HS-5 (cell line): ENCODE measurements at regions not wholly inside any gene's neighbourhood (a gene's known extent, or its start where the extent isn't known, plus 50 kb on each side); places are given as distances from the start of the nearest gene placed in this dataset.
"Not testable (repeated sequence)": the region's sequence is repeated elsewhere in the genome, so short reads cannot be mapped to it uniquely, and the experiment has no call there.

Experiments used
- DNase-seq: peaks from one replicate; pipeline ENCODE4 v3.0.0-alpha.2; 2012; ENCODE audit warnings: low read depth

GRCh38 chr7:112678626-112679025 lies 111.6 kb downstream of the TMEM168 start:
- no peak for DNase-seq

DNA sequence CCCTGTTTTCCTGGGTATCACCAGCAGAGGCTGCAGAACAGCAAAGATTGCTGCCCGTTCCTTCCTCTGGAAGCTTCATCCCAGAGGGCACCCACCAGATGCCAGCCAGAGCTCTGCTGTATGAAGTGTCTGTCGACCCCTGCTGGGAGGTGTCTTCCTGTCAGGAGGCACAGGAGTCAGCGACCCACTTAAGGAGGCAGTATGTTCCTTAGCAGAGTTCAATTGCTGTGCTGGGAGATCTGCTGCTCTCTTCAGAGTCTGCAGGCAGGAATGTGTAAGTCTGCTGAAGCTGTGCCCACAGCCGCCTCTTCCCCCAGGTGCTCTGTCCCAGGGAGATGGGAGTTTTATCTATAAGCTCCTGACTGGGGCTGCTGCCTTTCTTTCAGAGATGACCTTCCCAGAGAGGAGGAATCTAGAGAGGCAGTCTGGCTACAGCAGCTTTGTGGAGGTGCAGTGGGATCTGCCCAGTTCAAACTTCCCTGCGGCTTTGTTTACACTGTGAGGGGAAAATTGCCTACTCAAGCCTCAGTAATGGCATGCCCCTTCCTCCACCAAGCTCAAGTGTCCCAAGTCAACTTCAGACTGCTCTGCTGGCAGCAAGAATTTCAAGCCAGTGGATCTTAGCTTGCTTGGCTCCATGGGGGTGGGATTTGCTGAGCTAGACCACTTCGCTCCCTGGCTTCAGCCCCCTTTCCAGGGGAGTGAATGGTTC lies 100.6 kb downstream of the TMEM168 start:
- DNase-seq, result not testable (repeated sequence)

GRCh38 chr7:112692333-112692732 lies 97.9 kb downstream of the TMEM168 start:
- DNase-seq, result no peak

DNA sequence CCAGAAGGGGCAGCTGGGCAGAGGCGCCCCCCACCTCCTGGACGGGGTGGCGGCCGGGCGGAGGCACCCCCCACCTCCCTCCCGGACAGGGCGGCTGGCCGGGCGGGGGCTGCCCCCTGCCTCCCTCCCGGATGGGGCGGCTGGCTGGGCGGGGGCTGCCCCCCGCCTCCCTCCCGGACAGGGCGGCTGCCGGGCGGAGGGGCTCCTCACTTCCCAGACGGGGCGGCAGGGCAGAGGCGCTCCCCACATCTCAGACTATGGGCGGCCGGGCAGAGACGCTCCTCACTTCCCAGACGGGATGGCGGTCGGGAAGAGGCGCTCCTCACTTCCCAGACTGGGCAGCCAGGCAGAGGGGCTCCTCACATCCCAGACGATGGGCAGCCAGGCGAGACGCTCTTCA lies 93.0 kb downstream of the TMEM168 start:
- DNase-seq, result not testable (repeated sequence)

DNA sequence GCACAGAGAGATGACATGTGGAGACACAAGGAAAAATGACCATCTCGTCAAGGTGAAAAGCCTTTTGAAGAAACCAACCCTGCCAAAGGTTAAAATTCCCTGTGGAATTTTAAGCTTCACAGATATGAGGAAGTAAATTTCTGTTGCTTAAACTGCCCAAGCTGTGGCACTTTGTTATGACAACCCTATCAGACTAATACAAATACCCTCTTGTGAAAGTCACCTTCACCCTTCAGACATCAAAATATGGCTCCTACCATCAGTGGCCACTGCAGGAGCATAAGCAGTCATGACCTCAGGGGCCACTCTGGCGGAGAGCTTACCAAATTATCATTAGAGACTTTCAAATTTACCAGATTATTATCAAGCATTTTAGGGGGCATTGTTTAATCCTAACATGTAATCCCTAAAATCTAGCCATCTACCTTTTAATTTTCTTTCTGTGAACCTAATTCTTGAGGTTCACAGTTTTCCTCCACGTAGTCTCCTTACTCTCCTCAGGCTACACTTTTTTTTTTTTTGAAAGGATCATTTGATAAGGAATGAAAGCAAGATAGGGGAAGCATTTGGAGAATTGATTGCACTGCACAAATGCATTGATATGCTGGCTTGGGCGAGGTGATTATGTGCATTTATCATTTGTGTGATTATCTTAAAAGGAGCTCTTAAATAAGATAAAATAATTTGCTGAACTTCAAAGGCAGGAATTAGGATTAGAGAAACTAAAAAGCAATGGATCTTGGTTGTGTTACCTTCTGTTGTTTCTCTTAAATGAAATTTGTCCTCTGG lies 90.3 kb downstream of the TMEM168 start:
- DNase-seq, result no peak

DNA sequence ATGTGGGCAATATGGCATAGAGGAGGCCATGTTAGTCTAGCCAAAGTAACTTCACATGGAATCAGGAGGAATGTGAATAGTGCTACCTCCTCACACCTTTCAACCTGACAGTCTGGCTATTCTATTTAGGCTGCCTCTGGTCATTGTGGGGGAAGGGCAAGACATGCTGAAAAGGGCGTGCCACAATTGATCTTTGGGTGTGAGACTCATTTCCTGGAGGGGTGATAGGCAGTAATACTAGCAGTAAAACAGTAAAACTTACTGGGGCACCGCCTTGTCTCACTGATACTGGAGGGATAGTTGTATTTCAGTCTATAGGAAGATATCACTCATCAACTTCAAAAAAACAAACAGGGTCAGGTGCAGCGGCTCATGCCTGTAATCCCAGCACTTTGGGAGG lies 88.7 kb downstream of the TMEM168 start:
- no peak for DNase-seq

GRCh38 chr7:112707655-112708054 lies 82.5 kb downstream of the TMEM168 start:
- no peak for DNase-seq

DNA sequence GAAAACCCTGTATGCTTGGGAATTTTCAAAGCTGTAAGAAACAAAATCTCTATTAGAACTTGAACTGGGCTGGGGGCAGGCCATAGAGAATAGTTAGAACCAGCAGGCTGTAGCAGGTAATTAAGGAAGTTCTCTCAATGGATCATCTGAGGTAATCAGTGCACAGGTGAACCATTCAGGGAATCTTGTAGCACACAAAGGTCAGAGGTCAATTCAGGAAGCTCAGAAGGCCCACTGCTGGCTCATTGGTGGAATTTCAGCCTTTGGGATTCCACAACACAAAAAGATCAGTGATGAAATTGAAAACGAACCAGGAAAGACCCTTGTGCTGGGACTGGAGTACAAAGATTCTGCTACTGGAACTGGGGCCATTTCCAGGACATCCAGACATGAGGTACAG lies 82.0 kb downstream of the TMEM168 start:
- DNase-seq, result no peak
